ENCODE measurements at regions not wholly inside any gene's neighbourhood (a gene's known extent, or its start where the extent isn't known, plus 50 kb on each side); places are given as distances from the start of the nearest gene placed in this dataset.
"Not testable (repeated sequence)": the region's sequence is repeated elsewhere in the genome, so short reads cannot be mapped to it uniquely, and the experiment has no call there.

GRCh38 chr12:128025589-128026245 is 241.3 kb upstream of the TMEM132C start:
- no peak for DNase-seq (ENCODE audit: low read depth)
- no peak overlapping the region for H3K4me3 ChIP-seq (ENCODE audit: low read depth, low read length)
- TF ChIP-seq MAX (IDR thresholded peaks at IDR 0.05; ENCODE audit: low read depth, low read length) = no peak
- TF ChIP-seq MYC (IDR thresholded peaks at IDR 0.05; ENCODE audit: low read depth, low read length) = no peak
- TF ChIP-seq POLR2A (IDR thresholded peaks at IDR 0.05; ENCODE audit: extremely low read depth, insufficient read length) = no peak
- no peak for TF ChIP-seq CTCF (IDR thresholded peaks at IDR 0.05; ENCODE audit: low read depth, low read length)

- H3K4me3 ChIP-seq (ENCODE audit: low read depth, low read length) = no peak overlapping the region
- TF ChIP-seq CTCF (IDR thresholded peaks at IDR 0.05; ENCODE audit: low read depth, low read length) (no peak), MAX (IDR thresholded peaks at IDR 0.05; ENCODE audit: low read depth, low read length) (no peak), POLR2A (IDR thresholded peaks at IDR 0.05; ENCODE audit: extremely low read depth, insufficient read length) (no peak), MYC (IDR thresholded peaks at IDR 0.05; ENCODE audit: low read depth, low read length) (no peak)
- no peak for DNase-seq (ENCODE audit: low read depth)
Measured at GRCh38 chr12:128026696-128027574, 240.0 kb upstream of the TMEM132C start.

DNA sequence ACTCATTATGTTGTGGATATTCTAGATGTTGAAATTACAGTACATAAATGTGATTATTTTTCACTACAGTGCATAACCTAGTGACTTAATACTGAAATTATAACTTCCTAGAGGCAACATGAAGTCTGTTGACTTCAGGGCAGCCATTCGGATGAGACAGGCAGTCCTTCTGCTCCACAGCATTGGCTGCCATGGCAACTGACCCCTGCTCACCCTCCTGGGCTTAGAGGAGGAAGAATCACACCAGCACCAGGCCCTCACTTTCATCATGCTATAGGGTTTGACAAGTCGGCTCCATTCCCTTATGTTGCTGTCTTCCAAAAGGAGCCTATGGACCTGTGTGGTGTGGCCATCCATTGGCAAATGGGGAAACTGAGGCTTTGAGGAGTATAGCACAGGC is 233.5 kb upstream of the TMEM132C start:
- TF ChIP-seq POLR2A (IDR thresholded peaks at IDR 0.05; ENCODE audit: extremely low read depth, insufficient read length) (no peak), CTCF (IDR thresholded peaks at IDR 0.05; ENCODE audit: low read depth, low read length) (no peak), MAX (IDR thresholded peaks at IDR 0.05; ENCODE audit: low read depth, low read length) (no peak), MYC (IDR thresholded peaks at IDR 0.05; ENCODE audit: low read depth, low read length) (no peak)
- no peak for DNase-seq (ENCODE audit: low read depth)
- H3K4me3 ChIP-seq (ENCODE audit: low read depth, low read length) = no peak overlapping the region

GRCh38 chr12:128040971-128041370 is 226.0 kb upstream of the TMEM132C start:
- no peak for DNase-seq (ENCODE audit: low read depth)
- TF ChIP-seq CTCF (IDR thresholded peaks at IDR 0.05; ENCODE audit: low read depth, low read length) (no peak), MYC (IDR thresholded peaks at IDR 0.05; ENCODE audit: low read depth, low read length) (no peak), POLR2A (IDR thresholded peaks at IDR 0.05; ENCODE audit: extremely low read depth, insufficient read length) (no peak), MAX (IDR thresholded peaks at IDR 0.05; ENCODE audit: low read depth, low read length) (no peak)
- H3K4me3 ChIP-seq (ENCODE audit: low read depth, low read length) = no peak overlapping the region

GRCh38 chr12:128042283-128042682 is 224.7 kb upstream of the TMEM132C start:
- DNase-seq (ENCODE audit: low read depth); H3K4me3 ChIP-seq (ENCODE audit: low read depth, low read length): not testable (repeated sequence)

DNA sequence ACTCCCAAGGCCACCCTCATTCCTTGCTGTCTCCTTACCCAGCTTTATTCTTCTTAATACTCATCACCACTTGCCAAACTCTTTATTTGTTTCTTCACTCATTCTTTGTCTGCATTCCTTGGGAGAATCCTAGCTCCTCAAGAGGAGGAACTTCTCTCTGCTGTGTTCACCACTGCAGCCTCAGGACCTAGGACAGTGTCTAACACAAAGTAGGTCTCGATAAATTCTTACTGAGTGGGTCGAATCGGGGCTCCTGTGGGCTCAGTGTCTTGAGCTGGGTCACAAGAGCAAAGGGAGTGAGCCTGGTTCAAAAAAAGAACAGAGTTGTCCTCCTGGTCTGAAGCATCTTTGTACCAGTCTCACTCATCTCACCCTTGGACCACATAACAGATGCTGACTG is 224.1 kb upstream of the TMEM132C start:
- no peak for TF ChIP-seq CTCF (IDR thresholded peaks at IDR 0.05; ENCODE audit: low read depth, low read length)
- TF ChIP-seq MAX (IDR thresholded peaks at IDR 0.05; ENCODE audit: low read depth, low read length) = no peak
- TF ChIP-seq MYC (IDR thresholded peaks at IDR 0.05; ENCODE audit: low read depth, low read length) = no peak
- TF ChIP-seq POLR2A (IDR thresholded peaks at IDR 0.05; ENCODE audit: extremely low read depth, insufficient read length) = no peak
- DNase-seq (ENCODE audit: low read depth) = no peak
- no peak overlapping the region for H3K4me3 ChIP-seq (ENCODE audit: low read depth, low read length)
